Epithelial cell of proximal tubule (primary cell): ENCODE measurements at regions not wholly inside any gene's neighbourhood (a gene's known extent, or its start where the extent isn't known, plus 50 kb on each side); places are given as distances from the start of the nearest gene placed in this dataset.

Source experiments
- DNase-seq: peaks from one replicate; pipeline ENCODE4 v3.0.0-alpha.2; 2011; ENCODE audit warnings: low read depth
- H3K4me3 ChIP-seq: 2 replicates; pipeline ENCODE4 v1.5.1; 2011; ENCODE audit warnings: low read depth, mild to moderate bottlenecking, low read length
- CTCF ChIP-seq: conservative IDR thresholded peaks from 2 replicates; pipeline ENCODE4 v1.5.1; 2012; ENCODE audit warnings: low read depth, mild to moderate bottlenecking, low read length

- no peak for DNase-seq
- TF ChIP-seq CTCF, result no peak
- H3K4me3 ChIP-seq, result no peak overlapping the region
These were observed 124.8 kb upstream of the SYT6 start for GRCh38 chr1:114278430-114278829.

- no peak overlapping the region for H3K4me3 ChIP-seq
- TF ChIP-seq CTCF, result no peak
- no peak for DNase-seq
These were observed 121.1 kb upstream of the SYT6 start for GRCh38 chr1:114274621-114275317.

- no peak for DNase-seq
- TF ChIP-seq CTCF, result no peak
- no peak overlapping the region for H3K4me3 ChIP-seq
These were observed 118.9 kb upstream of the SYT6 start for GRCh38 chr1:114272593-114272992.

GRCh38 chr1:114270718-114271117 is 117.0 kb upstream of the SYT6 start:
- DNase-seq, result no peak
- H3K4me3 ChIP-seq, result no peak overlapping the region
- no peak for TF ChIP-seq CTCF

- TF ChIP-seq CTCF, result no peak
- no peak for DNase-seq
- no peak overlapping the region for H3K4me3 ChIP-seq
These were observed 116.6 kb upstream of the SYT6 start for GRCh38 chr1:114270282-114270681.

- TF ChIP-seq CTCF, result no peak
- DNase-seq, result no peak
- no peak overlapping the region for H3K4me3 ChIP-seq
These were observed 115.9 kb upstream of the SYT6 start for GRCh38 chr1:114269539-114269938.

GRCh38 chr1:114263343-114263742 is 109.7 kb upstream of the SYT6 start:
- no peak overlapping the region for H3K4me3 ChIP-seq
- TF ChIP-seq CTCF, result no peak
- no peak for DNase-seq
